NB4 (cell line): ENCODE measurements at regions not wholly inside any gene's neighbourhood (a gene's known extent, or its start where the extent isn't known, plus 50 kb on each side); places are given as distances from the start of the nearest gene placed in this dataset.

ENCODE experiments used
- POLR2A ChIP-seq: IDR thresholded peaks from 2 replicates; pipeline ENCODE4 v1.6.1; 2011; ENCODE audit warnings: mild to moderate bottlenecking; ENCODE audit not compliant: insufficient read length; ENCODE audit errors: extremely low read depth
- TF ChIP-seq, protein P1 (sequence below): IDR thresholded peaks from one replicate; pipeline ENCODE4 v1.5.1; 2012; ENCODE audit warnings: low read depth, low read length

- TF ChIP-seq, protein P1, sequence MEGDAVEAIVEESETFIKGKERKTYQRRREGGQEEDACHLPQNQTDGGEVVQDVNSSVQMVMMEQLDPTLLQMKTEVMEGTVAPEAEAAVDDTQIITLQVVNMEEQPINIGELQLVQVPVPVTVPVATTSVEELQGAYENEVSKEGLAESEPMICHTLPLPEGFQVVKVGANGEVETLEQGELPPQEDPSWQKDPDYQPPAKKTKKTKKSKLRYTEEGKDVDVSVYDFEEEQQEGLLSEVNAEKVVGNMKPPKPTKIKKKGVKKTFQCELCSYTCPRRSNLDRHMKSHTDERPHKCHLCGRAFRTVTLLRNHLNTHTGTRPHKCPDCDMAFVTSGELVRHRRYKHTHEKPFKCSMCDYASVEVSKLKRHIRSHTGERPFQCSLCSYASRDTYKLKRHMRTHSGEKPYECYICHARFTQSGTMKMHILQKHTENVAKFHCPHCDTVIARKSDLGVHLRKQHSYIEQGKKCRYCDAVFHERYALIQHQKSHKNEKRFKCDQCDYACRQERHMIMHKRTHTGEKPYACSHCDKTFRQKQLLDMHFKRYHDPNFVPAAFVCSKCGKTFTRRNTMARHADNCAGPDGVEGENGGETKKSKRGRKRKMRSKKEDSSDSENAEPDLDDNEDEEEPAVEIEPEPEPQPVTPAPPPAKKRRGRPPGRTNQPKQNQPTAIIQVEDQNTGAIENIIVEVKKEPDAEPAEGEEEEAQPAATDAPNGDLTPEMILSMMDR: no peak
- no peak for TF ChIP-seq POLR2A
These were observed 99.4 kb upstream of the MITF start for GRCh38 chr3:69639851-69640250.
